Upper lobe of left lung (tissue), 4 donors: ENCODE measurements at regions not wholly inside any gene's neighbourhood (a gene's known extent, or its start where the extent isn't known, plus 50 kb on each side); places are given as distances from the start of the nearest gene placed in this dataset.

Source experiments
- CTCF ChIP-seq, 6 experiments: fragments of 450-650 bp in 4 of 6; fragments of 200-600 bp in 2 of 6; sonication (generic) in 2 of 6; IDR thresholded peaks; one replicate each; pipeline ENCODE4 v1.5.1; 2016 to 2019; ENCODE audit warnings: antibody characterized with exemption in 6 of 6
- POLR2A ChIP-seq, 4 donors: fragments of 450-650 bp; IDR thresholded peaks; one replicate each; pipeline ENCODE4 v1.5.1; 2016 to 2017; ENCODE audit warnings: antibody characterized with exemption in 4 of 4, mild to moderate bottlenecking in 2 of 4

- TF ChIP-seq POLR2A (IDR thresholded peaks at IDR 0.05) (no peak), CTCF (IDR thresholded peaks at IDR 0.05) (no peak)
These were observed 155.5 kb downstream of the PTGER3 start for GRCh38 chr1:70892140-70892539.
